GM18505 (cell line): ENCODE measurements at regions not wholly inside any gene's neighbourhood (a gene's known extent, or its start where the extent isn't known, plus 50 kb on each side); places are given as distances from the start of the nearest gene placed in this dataset.

ENCODE experiments used
- ATAC-seq: cut with Tn5 transposase; IDR thresholded peaks from one replicate; pipeline ENCODE4 v1.9.1; 2021; ENCODE audit not compliant: unreplicated experiment
- POLR2A ChIP-seq: IDR thresholded peaks from 4 replicates; pipeline ENCODE4 v1.6.1; 2011; ENCODE audit warnings: borderline replicate concordance; ENCODE audit not compliant: insufficient read depth, insufficient read length; ENCODE audit errors: extremely low read depth

DNA sequence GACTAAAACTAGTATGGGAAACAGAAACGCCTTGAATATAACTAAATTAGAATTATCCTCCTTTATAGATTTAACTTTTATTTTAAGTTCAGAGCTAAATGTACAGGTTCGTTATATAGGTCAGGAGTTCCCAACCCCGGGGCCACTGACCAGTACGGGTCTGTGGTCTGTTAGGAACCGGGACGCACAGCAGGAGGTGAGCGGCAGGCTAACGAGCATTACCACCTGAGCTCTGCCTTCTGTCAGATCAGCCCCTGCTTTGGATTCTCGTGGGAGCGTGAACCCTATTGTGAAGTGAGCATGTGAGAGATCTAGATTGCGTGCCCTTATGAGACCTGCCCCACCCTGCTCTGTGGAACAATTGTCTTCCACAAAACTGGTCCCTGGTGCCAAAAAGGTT, 51.0 kb downstream of the FAT4 start:
- no peak for TF ChIP-seq POLR2A
- ATAC-seq, result no peak

DNA sequence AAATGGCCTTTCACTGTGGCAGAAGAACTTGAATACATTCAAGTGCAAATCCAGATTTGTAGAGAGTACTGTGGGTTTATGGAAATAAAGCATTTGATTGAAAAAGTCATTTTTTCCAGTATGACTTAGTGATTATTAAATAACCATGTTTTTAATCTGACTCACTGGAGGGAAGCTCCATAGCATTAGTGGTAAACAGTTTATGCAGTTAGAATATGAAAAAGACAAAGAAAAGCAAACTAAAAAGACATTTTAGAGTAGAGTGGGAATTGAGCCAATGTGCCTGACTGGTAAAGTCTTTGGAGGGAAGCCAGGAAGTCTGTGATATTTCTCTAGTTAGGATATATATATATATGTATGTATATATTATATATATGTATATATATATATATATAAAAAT, 53.4 kb downstream of the FAT4 start:
- no peak for ATAC-seq
- TF ChIP-seq POLR2A, result no peak

DNA sequence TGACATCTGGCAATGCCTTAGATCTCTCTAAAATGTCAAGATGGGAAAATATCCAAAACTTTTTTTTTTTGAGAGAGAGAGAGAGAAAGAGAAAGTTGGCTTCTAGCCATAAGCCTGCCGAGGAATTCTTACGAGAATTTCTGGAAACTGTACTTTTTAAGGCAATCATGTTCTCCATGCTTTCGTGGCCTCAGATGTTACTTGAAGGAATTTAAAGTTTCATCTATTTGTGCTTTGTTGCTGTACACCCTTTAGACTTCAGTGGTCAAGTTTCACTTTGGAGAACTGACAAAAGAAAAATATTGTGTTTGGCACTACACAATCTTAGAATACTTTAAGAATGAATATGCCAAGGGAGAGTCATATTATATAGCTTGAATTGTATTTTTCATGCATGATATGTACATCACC, 53.9 kb downstream of the FAT4 start:
- no peak for ATAC-seq
- no peak for TF ChIP-seq POLR2A

- TF ChIP-seq POLR2A, result no peak
- no peak for ATAC-seq
These were observed 54.3 kb downstream of the FAT4 start for GRCh38 chr4:125369098-125369497.

- no peak for ATAC-seq
These were observed 55.7 kb downstream of the FAT4 start for GRCh38 chr4:125370478-125370877.

DNA sequence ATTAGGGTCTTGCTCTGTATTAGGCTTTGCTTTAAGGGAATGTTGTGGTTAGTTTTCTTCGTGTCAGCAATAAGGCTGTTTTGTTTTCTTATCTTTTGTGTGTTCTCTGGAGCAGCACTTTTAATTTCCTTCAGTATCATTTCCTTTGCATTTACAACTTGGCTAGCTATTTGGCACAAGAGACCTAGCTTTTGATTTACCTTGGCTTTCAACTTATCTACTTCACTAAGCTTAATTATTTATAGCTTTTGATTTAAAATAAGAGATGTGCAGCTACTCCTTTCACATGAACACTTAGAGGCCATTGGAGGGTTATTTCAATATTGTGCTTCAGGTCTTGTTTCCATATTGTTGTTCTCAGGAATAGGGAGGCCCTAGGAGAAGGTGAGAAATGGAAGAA, 68.2 kb downstream of the FAT4 start:
- no peak for ATAC-seq
- no peak for TF ChIP-seq POLR2A

More at GRCh38 chr4:125370478-125370877, 55.7 kb downstream of the FAT4 start:
- TF ChIP-seq POLR2A, result no peak

GRCh38 chr4:125387770-125388169, 73.0 kb downstream of the FAT4 start:
- no peak for ATAC-seq
- no peak for TF ChIP-seq POLR2A

GRCh38 chr4:125388613-125389012, 73.9 kb downstream of the FAT4 start:
- no peak for TF ChIP-seq POLR2A

DNA sequence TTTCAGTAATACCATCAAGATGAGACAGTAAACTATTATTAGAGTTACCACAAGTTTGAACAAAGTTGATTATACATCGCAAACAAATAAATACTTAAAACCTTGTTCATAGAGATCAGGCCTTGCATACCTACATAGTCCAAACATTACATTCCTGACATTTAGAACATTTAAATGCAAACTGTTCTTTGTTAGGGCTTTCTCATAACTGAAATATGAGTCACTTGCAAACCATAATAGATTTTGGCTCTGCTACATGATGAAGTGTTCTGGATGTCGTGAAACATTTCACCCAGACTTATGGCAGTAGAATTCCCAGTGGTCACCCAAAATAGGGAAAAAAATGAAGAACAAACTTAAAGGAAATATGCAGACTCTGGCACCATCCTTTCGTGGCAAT, 75.0 kb downstream of the FAT4 start:
- no peak for ATAC-seq
- TF ChIP-seq POLR2A, result no peak

More at GRCh38 chr4:125388613-125389012, 73.9 kb downstream of the FAT4 start:
- ATAC-seq, result no peak

GRCh38 chr4:125390126-125390525, 75.4 kb downstream of the FAT4 start:
- no peak for ATAC-seq
- no peak for TF ChIP-seq POLR2A

DNA sequence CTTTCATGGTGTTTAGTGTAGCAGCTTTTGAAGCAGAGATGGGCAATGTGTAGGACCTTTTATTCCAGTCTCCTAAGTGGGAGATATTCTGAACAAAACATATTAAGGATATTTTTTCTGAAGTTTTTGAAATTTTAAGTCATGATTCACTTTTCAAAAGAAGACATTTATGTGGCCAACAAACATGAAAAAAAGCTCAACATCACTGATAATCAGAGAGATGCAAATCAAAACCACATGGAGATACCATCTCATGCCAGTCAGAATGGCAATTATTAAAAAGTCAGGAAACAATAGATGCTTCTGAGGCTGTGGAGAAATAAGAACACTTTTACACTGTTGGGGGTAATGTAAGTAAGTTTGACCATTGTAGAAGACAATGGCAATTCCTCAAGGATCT, 76.0 kb downstream of the FAT4 start:
- TF ChIP-seq POLR2A, result no peak
- ATAC-seq, result no peak

DNA sequence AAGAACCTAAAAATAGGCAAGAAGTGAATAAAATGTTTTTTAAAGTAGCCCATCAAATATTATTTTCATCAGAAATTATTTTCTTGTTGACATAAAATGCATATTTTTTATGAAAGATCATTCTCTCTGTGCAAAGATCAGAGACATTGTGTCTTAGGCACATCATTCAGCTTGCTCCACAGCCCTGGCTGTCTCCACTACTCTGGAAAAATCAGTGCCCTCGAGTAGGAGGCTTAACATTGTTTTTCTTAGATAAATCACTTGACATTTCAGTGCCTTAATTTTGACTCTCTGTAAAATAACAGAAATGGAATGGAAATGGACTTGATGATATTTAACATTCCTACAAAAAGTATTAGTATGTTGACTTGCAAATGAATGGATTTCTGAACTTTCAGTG, 77.9 kb downstream of the FAT4 start:
- TF ChIP-seq POLR2A, result no peak
- ATAC-seq, result no peak

GRCh38 chr4:125393825-125394224, 79.1 kb downstream of the FAT4 start:
- ATAC-seq, result no peak
- no peak for TF ChIP-seq POLR2A

- no peak for ATAC-seq
- no peak for TF ChIP-seq POLR2A
These were observed 82.5 kb downstream of the FAT4 start for GRCh38 chr4:125397226-125397625.
